ENCODE measurements at regions not wholly inside any gene's neighbourhood (a gene's known extent, or its start where the extent isn't known, plus 50 kb on each side); places are given as distances from the start of the nearest gene placed in this dataset.
"Not testable (repeated sequence)": the region's sequence is repeated elsewhere in the genome, so short reads cannot be mapped to it uniquely, and the experiment has no call there.

DNA sequence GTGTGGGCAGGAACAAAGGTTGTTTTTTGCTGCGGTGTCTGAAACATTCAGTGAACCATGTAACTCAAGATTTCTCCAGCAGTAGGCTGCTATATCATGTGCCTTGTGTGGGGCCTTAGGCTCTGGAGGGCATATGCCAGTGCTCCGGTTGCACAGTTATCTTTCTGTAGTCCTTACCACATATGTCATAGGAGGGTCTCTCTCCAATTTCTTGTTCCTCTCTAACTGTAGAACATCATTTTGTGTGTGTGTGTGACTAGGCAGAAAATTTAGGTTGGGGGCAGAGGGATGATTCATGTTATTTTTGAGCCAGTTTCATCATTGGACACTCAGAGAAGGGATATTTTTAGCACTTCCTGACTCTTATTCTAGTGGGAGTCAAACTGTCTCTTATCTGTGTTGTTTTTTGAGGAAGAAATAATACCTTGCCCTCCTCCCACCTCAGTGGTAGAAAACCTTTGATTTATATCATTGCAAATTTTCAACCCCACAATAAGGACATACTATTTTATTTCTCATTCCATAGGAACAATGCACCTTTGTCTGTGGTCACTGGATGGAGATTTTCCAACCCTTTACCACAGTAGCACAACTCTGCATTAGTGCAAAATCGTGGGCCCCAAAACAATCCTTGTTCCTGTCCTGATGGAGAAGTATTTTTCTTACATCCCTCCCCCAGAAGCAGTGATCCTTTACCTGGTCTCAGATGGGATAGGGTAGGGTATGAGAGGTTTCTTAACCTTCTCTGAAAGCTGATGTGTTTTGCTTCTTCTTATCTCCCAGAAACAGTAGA, 113.9 kb downstream of the CCDC74A start:
- no peak for DNase-seq

DNA sequence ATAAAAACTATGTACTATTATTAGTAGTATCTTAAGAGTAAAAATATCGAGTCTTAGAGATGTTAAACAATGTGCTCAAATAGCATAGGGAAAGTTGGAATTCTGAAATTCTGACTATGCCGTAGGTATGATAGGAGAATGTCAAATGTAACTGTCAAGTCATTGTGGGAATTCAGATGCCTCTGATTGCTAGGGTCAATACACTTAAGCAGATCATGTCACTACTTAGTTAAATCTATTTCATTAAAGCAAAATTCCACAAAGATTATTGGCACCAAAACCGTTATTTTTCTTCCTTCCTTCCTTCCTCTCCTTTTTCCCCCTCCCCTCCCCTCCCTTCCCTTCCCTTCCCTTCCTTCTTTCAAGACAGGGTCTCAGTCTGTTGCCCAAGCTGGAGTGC, 115.5 kb downstream of the CCDC74A start:
- DNase-seq = not testable (repeated sequence)

DNA sequence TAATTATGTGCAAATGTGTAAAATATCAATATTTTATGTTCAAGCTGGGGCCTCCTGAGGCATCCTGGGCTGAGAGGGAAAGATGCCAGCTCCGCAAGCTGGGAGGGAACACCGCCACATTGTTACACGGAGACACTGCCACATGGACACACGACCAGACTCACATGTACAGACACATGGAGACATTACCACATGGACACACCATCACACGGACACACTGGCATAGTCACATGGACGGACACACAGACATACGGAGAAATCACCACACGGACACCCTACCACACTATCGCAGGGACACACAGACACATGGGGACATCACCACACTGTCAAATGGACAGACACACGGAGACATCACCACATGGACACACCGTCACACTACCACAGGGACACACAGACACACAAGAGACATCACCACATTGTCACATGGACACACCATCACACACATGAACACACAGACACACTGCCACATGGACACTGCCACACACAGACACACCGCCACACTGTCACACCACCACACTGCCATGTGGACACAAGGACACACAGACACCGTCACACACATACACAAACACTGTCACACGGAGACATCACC, 117.6 kb downstream of the CCDC74A start:
- DNase-seq = no peak

DNA sequence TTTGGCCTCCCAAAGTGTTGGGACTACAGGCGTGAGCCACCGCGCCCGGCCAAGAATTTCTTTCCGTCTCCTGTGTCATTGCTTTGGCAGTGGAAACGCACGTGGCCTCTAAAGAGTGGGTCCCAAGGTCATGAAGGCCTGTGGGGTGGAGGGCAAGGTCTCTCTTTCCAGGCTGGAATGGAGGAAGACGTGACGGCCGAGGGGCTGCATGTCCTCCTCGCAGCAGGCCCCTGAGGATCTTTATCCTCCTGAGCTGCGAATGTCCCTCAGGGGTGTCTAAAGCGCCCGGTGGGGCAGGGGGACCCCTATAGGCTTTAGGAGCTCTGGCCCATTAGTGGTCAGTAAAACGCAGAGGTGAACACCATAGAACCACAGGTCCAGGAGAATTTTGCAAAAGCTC, 118.5 kb downstream of the CCDC74A start:
- DNase-seq = not testable (repeated sequence)

DNA sequence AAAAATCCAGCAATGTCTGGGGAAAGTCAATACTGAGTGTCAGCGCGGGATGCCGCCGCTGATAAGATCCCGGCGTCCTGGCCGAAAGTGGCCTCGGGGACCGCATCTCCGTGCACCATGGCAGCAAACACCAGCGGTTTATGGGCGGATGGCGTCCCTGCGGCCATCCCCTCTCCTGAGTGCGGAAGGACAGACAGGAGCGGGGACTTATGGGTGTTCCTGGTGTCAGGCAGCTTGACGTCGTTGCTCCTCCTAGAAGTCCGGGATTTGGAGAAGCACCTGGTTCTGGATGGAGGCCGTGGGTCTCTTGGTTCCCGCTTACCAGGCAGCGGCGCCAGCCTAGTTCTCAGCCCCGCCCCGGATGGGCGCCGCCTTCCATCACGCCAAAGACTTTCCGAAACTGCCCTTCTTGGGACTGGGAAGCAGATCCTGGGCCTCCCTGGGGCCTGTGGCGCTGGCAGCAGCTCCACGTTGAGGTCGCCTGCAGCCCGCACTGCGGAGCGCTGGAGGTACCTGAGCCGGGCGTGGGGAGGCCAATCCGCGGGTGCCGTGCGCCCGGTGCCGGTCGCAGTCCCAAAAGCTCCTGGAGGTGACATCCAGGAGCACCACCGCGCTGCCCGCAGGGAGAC, 119.1 kb downstream of the CCDC74A start:
- no peak for DNase-seq

DNA sequence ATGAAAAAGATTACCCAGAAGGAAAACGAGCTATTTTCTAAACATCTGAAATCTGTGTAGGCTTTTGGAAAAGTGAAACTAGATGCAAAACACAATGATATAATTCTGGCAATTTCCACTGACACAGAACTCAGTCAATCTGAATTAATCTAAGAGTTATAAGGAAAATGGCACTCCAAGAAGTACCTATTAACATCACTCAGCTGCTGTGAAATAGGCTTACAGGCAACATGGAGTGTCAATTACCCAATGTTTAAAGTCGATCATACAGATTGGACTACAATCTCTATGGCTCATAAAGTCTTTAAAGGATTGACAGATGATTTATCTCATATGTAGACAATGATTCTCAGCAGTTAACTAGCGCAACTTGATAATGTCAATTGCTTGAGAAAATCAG, 120.9 kb downstream of the CCDC74A start:
- DNase-seq = not testable (repeated sequence)

DNA sequence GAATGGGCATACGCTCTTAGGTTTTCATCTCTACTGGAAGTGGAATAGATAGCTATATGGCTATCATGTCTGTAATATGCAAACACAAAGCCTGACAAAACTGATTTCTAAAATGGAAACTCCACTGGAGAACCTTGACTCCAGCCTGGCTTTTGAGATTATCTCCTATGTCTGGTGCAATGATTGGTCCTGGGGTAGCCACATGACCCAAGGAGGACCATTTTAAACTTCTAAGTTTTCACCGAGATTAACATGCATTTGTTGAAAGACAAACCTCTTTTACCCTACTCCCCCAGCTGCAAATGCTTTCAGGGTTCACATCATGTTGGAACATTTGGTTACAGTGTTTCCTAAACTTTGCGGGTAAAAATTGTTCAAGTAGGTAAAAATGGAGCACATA, 124.6 kb downstream of the CCDC74A start:
- not testable (repeated sequence) for DNase-seq

DNA sequence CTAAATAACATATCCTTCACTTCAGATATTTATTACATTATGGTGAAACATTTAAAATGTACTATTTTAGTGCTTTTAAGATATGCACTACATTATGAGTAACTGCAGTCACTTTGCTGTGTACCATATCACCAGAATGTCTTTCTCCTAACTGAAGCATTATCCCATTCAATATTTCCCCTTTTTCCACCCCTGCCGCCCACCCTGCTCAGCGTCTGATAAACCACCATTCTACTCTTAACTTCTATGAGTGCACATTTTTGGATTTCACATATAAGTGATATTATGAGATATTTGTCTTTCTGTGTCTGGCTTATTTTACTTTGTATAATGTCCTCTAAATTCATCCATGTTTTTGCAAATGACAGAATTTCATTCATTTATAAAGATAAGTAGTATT, 126.4 kb downstream of the CCDC74A start:
- DNase-seq = not testable (repeated sequence)

DNA sequence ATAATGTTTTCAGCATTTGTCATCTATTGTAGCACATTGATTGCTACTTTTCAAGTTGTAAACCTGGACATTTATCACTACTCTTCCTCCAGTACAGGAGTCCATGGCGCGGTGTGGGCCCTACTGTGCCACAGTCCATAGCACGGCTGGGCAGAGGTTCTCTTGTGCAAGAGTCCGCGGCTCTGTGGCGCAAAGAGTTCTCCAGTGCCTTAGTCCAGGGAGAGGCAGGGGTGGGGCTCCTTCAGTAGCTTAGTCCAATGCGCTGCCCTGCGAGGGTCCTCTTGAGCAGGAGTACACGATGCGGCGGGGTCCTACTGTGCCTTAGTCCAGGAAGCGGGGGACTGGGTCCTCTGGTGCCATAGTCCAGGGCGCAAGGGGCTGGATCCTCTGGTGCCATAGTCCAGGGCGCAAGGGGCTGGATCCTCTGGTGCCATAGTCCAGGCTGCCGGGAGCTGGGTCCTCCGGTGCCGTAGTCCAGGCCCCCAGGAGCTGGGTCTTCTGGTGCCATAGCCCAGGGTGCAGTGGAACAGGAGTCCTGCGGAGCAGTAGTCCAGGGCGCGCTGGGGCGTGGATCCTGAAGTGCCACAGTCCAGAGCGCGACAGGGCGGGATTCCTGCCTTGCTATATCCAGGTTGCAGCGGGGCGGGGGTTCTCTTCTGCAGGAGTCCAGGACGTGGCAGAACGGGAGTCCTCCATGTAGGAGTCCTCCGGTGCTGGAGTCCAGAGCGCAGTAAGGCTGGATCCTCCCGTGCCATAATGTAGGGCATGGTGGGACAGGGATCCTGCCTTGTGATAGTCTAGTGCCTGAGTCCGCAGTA, 129.3 kb downstream of the CCDC74A start:
- DNase-seq = no peak

DNA sequence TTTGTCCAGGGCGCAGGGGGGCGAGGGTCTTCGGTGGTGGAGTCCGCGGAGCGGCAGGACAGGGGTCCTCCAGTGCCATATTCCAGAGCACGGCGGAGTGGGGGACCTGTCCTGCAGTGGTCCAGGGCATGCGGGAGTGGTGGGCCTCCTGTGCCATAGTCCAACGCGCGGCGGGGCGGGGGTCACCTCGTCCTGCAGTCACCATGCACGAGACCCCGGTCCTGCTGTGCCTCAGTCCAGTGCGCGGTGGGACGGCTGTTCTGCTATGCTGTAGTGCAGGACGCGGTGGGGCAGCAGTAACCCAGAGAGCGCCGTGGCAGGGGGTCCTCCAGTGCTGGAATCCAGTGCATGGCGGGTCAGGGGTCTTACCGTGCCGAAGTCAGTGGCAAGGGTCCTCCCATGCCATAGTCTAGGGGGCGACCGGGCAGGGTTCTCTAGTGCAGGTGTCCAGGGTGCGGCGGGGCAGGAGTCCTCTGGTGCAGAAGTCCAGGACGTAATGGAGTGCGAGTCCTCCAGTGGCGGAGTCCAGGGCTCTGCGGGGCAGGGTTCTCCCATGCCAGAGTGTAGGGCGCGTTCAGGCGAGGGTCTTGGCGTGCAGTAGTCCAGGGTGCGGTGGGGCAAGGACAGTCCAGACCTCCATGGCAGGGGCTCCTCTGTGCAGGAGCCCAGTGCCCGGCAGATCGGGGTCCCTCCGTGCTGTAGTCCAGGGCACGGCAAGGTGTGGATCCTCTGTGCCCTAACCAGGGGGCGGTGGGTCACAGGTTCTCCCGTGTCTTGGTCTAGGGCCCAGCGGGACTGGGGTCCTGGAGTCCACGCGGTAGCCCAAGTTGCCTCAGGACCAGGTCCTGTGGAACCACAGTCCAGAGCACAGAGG, 130.4 kb downstream of the CCDC74A start:
- DNase-seq = no peak

DNA sequence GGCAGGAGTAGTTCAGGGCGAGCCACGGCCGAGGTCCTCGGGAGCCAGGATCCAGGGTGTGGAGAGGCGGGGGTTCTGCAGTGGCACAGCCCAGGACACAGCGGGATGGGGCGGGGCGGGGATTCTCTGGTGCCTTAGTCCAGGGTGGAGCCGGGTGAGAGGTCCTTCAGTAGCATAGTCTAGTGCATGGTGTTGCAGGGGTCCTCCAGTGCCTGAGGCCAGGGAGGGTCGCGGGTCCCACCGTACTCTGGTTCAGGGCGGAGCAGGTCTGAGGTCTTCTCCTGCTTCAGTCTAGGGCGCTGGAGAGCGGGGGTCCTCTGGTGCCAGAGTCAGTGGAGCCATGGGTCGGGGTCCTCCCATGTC, 131.1 kb downstream of the CCDC74A start:
- DNase-seq = no peak

DNA sequence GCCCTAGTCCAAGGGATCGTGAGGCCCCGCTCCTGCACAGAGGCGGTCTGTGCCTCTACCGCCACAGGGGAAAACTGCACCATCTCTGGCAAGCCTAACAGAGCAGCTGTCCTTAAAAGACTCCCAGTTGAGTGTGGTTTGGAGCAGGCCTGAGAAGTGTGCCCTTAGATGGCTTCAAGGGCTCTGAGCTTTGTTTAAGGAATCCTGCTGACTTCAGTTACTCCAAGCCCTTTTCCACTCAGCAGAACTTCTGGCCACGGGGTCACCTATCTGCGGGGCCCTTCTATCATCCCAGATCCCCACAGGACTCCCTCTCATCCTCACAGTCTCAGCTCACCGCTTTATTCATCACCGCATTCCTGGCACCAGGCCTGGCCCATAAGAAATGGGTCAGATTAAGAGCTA, 131.5 kb downstream of the CCDC74A start:
- DNase-seq = no peak

DNA sequence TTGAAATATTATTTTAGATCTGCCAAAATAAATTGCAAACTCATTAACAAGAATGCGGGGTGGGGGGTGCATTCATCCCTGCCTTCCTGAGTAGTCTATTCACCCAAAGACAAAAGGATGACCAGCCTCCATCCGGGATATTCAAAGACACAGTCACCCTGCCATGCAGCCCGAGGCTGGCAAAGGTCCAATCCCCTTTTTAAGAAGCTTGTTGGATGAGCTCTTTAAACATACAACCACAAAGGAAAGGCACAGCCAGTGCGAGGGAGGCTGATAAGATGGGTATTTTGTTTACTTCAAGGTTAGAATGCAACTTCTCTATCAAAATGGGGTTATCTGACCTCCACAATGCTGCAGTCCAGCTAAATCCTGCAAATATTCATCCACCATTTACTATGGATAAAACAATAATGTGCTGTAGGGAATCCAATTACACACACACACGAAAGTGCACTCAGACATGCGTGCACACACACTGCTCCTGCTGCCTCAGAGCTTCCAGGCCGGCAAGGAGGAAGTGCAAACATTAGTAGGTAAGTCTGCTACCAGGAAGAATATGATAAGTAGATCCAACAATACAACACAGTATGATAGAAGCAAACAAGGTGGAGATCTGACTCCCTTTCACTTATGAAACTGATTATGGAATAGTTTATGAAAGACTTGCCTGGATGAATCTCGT, 133.6 kb downstream of the CCDC74A start:
- not testable (repeated sequence) for DNase-seq

DNA sequence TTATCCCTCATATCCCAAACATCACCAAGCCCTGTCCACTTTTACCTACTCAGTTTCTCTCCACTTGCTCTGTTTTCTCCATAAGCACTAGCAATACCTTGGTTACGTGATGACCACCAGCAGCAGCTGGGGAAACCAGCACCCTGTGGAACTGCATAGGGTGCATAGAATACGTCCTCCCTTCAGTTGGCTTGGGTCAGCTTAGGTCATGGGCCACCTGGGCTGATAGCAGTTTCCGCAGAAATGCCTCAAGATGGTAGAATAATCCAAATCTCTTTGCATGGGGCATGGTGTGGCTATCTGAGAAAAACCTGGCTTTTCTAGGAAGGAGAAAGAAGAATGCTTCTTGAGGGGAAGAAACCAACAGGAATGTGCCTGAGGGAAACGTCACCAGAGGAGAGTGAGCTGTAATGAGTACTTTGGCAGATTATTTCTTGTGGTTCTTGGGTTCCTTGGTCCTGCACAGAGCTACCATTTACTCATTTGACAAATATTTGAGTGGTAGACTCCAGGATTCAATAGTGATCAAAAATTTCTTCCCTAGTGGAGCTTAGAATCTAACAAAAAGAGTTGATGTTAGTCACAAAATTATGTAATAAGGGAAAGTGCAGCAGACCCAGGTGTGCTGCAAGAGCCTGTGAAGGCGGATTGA, 134.3 kb downstream of the CCDC74A start:
- DNase-seq = not testable (repeated sequence)

DNA sequence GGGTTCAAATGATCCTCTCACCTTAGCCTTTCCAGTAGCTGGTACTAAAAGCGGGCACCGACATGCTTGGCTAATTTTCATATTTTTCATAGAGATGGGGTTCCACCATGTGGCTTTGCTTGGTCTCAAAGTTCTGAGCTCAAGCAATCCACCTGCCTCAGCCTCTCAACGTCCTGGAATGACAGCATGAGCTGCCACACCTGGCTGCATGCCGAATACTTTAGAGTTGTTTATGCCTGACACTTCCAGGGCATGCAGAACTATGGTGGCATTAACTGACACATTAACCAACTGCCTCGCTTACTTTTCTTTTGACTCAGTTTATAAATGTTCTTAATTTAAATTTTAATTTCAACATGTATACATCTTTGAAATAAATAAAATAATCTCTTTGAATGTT, 135.8 kb downstream of the CCDC74A start:
- not testable (repeated sequence) for DNase-seq

DNA sequence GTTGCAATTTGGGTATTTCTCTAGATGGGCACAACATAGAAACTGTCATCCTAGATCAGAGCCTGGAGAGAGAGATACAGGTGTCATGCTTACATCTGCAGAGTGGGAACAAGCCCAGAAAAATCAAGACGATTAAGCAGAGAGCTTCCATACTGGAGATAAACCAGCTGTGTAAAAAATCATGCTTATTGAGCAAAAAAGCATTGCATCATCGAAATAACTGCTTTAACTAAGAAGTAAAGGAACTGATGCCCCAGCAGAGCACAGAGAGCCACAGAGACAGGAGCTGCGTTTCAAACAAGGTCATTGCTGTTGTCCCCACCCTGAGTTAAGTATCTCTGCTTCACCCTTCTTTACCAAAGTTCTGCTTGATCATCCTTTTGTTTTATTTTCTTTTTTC, 138.0 kb downstream of the CCDC74A start:
- DNase-seq = not testable (repeated sequence)

DNA sequence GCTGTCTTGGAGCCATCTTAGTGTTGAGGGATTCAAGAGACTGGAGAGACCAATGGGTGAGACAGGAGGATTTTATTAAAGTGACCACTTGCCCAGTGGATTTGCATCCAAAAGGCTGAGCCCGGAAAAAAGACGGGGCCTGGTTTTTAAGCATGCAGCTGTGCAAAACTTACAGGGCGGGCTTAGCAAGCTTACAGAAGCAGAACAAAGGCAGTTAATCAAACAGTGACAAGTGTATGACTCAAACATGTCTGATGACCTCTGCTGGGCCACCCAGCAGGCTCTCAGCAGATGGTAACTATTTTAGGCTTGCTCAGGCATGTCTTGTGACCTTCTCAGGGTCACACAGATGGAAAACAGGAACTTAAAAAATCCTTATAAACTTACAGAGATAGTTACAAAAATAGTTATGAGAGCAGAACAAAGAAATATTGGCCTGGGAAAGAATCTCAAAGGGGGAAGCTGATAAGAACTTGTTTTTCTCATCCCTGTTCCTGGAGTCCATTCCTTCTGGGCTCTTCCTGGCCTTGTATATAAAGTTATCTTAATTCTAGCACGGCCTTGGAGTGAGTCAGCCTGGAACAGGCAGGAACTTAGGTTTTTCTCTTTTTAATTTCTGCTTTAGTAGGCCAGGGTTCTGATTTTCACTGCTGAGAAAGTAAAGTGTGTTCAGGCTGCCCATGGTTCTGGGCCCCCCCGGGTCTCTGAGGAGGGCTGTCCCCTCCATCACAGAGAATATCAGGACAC, 141.3 kb downstream of the CCDC74A start:
- DNase-seq = not testable (repeated sequence)

DNA sequence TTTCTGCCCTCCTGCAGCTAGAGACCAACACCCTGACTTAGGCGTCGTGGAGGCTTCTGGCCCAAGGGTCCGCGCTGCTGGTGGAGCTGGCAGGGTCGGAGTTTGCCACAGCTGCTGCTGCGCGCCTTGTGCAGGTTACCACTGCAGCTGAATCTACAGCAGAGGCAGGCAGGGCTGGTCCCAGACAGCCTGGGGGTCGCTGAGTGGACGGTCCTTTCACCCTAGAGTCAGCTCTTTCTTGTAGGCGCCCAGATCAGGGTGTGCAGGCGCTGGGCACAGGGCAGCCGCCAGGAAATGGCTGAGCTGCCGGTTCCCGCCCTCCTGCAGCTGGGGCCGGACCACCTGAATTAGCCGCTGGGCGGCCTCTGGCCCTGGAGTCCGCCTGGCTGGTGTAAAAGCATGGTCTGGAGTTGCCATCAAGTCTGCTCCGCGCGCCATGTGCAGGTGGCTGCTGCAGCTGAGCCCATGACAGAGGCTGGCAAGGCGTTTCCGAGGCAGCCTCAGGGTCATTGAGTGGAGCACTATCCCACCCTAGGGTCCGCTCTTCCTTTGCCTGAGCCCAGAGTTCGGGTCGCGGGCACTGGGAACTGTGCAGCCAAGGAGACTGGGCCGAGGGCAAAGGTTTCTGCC, 144.3 kb downstream of the CCDC74A start:
- not testable (repeated sequence) for DNase-seq

DNA sequence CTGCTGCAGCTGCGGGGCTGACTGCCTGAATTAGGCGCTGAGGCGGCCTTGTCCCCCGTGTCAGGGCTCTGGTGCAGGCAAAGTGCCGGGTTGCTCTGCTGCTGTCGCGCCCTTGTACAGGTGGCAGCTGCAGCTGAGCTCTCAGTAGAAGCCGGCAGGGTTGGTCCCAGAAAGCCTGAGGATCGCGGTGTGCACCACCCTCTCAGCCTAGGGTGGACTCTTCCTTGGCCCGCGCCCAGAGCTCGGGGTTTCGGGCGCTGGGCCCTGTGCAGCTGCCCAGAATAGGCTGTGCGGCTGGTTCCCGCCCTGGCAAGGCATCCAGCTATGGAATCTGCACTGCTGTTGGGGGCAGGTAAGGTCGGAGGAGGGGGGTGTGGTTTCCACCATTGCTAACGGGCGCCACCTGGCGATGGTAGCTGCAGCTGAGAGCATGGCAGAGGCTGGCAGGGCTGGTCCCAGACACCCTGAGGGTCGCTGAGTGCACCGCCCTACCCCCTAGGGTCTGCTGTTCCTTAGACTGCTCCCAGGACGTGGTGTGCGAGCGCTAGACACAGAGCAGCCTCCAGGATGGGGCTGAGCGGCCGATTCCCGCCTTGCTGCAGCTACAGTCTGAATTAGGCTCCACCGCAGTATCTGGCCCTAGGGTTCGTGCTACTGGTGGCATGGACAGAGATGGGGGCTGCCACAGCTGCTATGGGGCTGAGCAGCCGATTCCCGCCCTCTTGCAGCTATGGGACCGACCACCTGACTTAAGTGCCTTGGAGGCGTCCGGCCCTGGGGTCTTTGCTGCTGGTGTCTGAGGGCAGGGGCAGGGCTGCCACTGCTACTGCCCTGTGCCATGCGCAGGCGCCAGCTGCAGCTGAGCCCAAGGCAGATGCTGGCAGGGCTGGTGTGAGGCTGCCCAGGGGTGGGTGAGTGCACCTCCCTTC, 145.0 kb downstream of the CCDC74A start:
- DNase-seq = peak; percentile 66

Measured in activated naive CD4-positive, alpha-beta T cell treated with anti-CD3 and anti-CD28 coated beads, Interleukin-2, amount 50 U/mL, for 16 hours (primary cell).